Testis (tissue), 2 donors: ENCODE measurements at regions not wholly inside any gene's neighbourhood (a gene's known extent, or its start where the extent isn't known, plus 50 kb on each side); places are given as distances from the start of the nearest gene placed in this dataset.

ENCODE experiments used
- POLR2A ChIP-seq: fragments of 450-650 bp; IDR thresholded peaks from one replicate; pipeline ENCODE4 v1.6.1; 2017; ENCODE audit warnings: antibody characterized with exemption, mild to moderate bottlenecking, moderate library complexity
- TF ChIP-seq, protein P1 (sequence below), 3 experiments: fragments of 450-650 bp in 2 of 3; fragments of 200-600 bp in 1 of 3; sonication (generic) in 1 of 3; IDR thresholded peaks; one replicate each; pipeline ENCODE4 v1.5.1; 2016 to 2019; ENCODE audit warnings: antibody characterized with exemption in 3 of 3, mild to moderate bottlenecking in 2 of 3, moderate library complexity in 1 of 3

- no peak for TF ChIP-seq POLR2A
- TF ChIP-seq, protein P1, sequence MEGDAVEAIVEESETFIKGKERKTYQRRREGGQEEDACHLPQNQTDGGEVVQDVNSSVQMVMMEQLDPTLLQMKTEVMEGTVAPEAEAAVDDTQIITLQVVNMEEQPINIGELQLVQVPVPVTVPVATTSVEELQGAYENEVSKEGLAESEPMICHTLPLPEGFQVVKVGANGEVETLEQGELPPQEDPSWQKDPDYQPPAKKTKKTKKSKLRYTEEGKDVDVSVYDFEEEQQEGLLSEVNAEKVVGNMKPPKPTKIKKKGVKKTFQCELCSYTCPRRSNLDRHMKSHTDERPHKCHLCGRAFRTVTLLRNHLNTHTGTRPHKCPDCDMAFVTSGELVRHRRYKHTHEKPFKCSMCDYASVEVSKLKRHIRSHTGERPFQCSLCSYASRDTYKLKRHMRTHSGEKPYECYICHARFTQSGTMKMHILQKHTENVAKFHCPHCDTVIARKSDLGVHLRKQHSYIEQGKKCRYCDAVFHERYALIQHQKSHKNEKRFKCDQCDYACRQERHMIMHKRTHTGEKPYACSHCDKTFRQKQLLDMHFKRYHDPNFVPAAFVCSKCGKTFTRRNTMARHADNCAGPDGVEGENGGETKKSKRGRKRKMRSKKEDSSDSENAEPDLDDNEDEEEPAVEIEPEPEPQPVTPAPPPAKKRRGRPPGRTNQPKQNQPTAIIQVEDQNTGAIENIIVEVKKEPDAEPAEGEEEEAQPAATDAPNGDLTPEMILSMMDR (IDR thresholded peaks at IDR 0.05), result no peak
These were observed 72.8 kb upstream of the FGGY start for GRCh38 chr1:59223989-59224634.
